Stimulated activated CD4-positive, alpha-beta T cell treated with anti-CD3 and anti-CD28 coated beads, TNF-alpha, amount 100 ng/mL, for 24 hours (primary cell): ENCODE measurements at regions not wholly inside any gene's neighbourhood (a gene's known extent, or its start where the extent isn't known, plus 50 kb on each side); places are given as distances from the start of the nearest gene placed in this dataset.
"Not testable (repeated sequence)": the region's sequence is repeated elsewhere in the genome, so short reads cannot be mapped to it uniquely, and the experiment has no call there.

ENCODE experiments used
- DNase-seq, 3 experiments: peaks; one replicate each; pipeline ENCODE4 v3.0.0-alpha.2; 2020; ENCODE audit warnings: low read depth in 3 of 3

GRCh38 chr3:152667267-152667666 is 167.7 kb upstream of the P2RY1 start:
- DNase-seq = no peak

DNA sequence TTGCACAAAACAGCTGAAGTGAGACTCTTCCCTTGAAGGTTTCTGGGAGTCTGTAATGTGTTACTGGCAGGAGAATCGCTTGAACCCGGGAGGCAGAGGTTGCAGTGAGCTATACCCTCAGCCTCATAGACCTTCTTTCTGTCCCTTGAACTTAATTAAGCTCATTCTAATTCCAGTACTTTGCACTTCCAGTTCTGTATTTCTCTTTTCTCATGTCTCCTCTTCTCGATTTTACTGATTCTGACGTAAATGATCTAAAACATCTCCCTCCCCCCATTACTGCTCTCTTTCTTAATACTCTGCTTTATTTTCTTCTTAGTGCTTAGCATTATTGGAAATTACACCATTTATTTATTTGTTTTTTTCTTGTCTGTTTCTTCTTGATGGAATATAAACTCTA is 165.4 kb upstream of the P2RY1 start:
- no peak for DNase-seq

GRCh38 chr3:152671446-152672319 is 163.2 kb upstream of the P2RY1 start:
- DNase-seq = no peak

DNA sequence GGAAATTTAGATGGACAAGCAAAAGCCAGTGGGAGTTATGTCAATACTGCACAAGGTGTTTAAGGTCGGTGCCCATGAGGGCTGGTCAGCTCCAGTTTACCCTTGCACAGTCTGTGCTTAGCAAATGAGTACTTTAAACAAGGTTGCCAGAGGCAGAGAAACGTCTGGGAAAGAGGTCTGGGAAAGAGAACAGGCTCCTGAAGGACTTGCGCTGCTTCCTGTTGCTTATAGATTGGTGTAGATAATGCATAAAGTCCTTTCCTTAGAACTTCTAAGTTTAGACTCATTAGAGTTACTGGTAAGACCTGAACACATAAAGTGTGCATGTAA is 162.6 kb upstream of the P2RY1 start:
- DNase-seq = no peak

GRCh38 chr3:152676810-152677379 is 158.0 kb upstream of the P2RY1 start:
- no peak for DNase-seq

- DNase-seq = no peak
Observed at GRCh38 chr3:152677491-152677890, 157.4 kb upstream of the P2RY1 start.

DNA sequence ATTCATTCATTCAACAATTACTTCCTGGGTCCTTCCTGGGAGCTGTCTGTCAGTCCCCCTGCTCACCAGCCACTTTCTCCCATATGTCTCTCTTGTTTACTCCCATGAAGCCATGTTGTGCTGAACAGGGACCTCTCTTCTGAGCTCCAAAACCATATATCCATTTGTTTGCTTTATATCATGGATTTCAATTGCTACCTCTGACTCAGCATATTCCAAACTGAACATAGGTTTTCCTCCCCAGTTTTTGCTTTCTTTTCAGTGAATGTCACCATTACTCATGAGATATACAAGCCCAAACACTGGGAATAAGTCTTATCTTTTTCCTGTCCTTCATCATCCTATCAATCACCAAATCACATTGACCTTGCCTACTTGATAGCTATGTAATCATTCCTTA is 152.5 kb upstream of the P2RY1 start:
- DNase-seq = no peak

- DNase-seq = no peak
Observed at GRCh38 chr3:152683521-152683999, 151.4 kb upstream of the P2RY1 start.

GRCh38 chr3:152684279-152684678 is 150.7 kb upstream of the P2RY1 start:
- DNase-seq = no peak

GRCh38 chr3:152688313-152688712 is 146.6 kb upstream of the P2RY1 start:
- DNase-seq = no peak

DNA sequence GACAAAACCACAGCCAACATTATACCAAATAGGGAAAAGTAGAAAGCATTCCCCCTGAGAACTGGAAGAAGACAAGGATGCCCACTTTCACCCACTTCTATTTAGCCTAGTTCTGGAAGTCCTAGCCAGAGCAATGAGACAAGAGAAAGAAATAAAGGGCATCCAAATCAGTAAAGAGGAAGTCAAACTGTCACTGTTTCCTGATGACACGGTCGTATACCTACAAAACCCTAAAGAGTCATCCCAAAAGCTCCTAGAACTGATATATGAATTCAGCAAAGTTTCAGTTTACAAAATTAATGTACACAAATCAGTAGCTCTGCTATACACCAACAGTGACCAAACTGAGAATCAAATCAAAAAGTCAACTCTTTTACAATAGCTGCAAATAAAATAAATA is 142.6 kb upstream of the P2RY1 start:
- DNase-seq = not testable (repeated sequence)

DNA sequence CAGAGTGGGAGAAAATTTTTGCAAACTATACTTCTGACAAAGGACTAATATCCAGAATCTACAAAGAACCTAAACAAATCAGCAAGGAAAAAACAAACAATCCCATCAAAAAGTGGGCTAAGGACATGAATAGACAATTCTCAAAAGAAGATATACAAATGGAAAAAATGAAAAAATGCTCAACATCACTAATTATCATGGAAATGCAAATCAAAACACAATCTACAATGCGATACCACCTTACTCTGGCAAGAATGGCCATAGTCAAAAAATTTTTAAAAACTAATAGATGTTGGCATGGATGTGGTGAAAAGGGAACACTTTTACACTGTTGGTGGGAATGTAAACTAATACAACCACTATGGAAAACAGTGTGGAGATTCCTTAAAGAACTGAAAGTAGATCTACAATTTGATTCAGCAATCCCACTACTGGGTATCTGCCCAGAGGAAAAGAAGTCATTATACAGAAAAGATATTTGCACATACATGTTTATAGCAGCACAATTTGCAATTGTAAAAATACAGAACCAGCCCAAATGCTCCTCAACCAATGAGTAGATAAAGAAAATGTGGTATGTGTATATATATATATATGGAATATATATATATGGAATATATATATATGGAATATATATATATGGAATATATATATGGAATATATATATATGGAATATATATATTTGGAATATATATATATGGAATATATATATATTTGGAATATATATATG is 141.2 kb upstream of the P2RY1 start:
- not testable (repeated sequence) for DNase-seq

GRCh38 chr3:152695840-152696239 is 139.1 kb upstream of the P2RY1 start:
- no peak for DNase-seq

- DNase-seq = no peak
Observed at GRCh38 chr3:152696962-152697361, 138.0 kb upstream of the P2RY1 start.

- DNase-seq = no peak
Observed at GRCh38 chr3:152703245-152703890, 131.6 kb upstream of the P2RY1 start.

DNA sequence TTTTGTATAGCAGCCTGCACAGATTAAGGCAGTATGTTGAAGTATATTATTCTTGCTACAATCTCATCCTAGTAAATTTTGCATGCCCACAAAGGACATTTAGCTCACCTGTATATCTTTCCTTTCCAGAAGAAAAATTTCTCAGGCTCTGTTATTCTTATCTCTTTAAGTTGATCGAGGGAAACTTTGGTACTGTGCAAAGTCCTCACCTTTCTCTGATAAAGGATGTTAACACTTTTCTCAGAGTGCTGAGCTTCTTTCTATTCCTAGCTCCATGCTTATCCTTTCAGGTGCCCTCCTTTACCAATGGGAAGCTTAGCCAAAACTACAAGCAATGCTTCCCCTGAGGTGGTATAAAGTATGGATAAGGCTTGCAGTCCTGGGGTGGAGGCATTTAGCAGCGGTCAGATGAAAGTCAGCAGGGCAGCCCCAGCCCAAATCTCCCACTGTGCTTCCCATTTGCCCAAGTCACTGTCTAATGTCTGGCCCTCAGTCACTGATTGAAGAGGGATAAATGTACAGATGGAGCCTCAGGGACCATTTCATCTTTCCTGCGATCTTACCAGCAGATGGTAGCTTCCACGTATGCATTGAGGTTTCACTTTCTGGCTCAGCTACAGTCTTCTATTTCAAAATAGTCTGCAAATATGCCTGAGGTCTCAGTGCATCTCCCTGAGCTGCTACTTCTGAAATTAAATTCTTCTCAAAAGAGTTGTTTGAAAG is 127.8 kb upstream of the P2RY1 start:
- DNase-seq = no peak

- DNase-seq = no peak
Observed at GRCh38 chr3:152709659-152710058, 125.3 kb upstream of the P2RY1 start.

DNA sequence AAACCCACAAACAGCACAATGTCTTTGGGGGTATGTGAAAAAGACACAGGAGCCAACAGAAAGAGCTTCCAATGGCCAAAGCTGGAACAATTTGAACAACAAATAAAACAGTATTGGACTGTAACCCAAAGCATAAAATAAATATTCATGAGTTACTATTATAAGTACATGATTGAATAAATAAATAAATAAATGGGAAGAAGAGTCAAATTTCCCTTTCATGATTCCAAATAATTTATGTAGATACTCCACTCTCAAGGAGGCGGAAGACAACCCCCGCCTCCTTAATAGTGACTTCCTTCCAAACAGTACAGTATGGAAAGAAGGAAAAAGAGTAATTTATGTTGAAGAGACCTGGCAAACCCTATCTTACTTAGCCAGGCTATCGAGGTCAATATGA is 124.4 kb upstream of the P2RY1 start:
- DNase-seq = no peak

GRCh38 chr3:152713989-152714388 is 120.9 kb upstream of the P2RY1 start:
- DNase-seq = no peak

DNA sequence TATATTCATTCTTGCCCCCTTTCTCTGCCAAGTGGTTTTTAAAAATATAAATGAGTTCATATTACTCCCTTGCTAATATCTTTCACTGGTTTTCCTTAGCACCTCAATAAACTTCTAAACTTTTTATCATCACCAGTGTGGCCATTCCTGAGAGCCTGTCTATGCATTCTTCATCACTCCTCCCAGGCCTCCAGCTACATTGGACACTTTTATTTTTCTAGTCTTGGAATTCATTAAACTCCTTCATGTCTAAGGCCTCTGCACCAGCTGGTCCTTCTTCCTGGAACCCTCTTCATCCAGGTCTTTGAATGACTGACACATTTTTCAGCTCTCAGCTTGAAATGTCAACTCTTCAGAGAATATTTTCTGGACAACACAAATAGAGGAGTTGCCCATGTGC is 120.4 kb upstream of the P2RY1 start:
- DNase-seq = no peak

DNA sequence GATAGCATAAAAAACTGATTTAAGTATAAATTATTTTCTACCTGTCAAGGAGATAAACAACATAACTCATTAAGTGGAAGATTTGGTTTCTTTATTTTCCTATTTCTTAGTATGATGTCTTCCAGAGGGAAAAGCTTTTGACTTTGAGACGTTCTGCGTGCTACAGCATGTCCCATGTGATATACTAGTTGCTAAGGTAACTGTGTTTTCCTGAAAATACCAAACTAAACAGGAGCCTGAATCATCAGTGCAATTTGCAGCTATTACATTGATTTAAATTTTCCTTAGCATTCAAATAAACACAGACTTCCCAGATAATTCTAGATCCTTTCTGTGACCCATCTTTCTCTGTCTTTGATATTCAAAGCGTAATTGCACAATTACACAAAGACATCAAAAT is 117.7 kb upstream of the P2RY1 start:
- DNase-seq = no peak

DNA sequence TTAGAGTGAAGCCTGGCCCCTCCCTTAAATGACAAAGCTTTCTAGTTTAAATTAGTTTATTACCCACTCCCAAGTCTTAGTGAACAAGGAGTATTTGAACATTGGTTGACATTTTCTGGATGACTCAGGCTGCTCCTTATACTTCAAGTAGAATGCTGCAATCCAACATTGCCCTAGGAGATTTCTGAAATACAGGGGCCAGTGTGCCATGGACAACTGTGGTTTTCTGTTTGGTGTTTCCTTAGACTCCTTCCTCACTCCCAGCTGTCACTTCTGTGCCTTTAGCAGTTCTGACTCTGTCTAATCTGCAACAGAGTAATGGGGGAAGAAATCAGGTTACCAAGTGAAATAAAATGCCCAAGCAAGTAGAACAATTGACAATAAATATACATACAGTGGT is 116.1 kb upstream of the P2RY1 start:
- DNase-seq = no peak
